AG10803 (cell line): ENCODE measurements at regions not wholly inside any gene's neighbourhood (a gene's known extent, or its start where the extent isn't known, plus 50 kb on each side); places are given as distances from the start of the nearest gene placed in this dataset.

Source experiments
- DNase-seq: peaks from one replicate; pipeline ENCODE4 v3.0.0; 2010; ENCODE audit warnings: low read depth
- H3K4me3 ChIP-seq: 2 replicates; pipeline ENCODE4 v1.5.1; 2011; ENCODE audit warnings: mild to moderate bottlenecking, low read length, control low read depth
- CTCF ChIP-seq: conservative IDR thresholded peaks from 2 replicates; pipeline ENCODE4 v1.5.1; 2011; ENCODE audit warnings: mild to moderate bottlenecking, low read length, control low read depth, inconsistent platforms

- peak; percentile 89 for DNase-seq
- peak overlapping the region; percentile 50 for H3K4me3 ChIP-seq
- TF ChIP-seq CTCF = no peak
These were observed 193.6 kb downstream of the KCNRG start for GRCh38 chr13:50208826-50209335.

- no peak for DNase-seq
- TF ChIP-seq CTCF = no peak
These were observed 194.4 kb downstream of the KCNRG start for GRCh38 chr13:50209631-50210030.

GRCh38 chr13:50213526-50213925 lies 198.3 kb downstream of the KCNRG start:
- H3K4me3 ChIP-seq = no peak overlapping the region
- no peak for DNase-seq
- no peak for TF ChIP-seq CTCF

More at GRCh38 chr13:50209631-50210030, 194.4 kb downstream of the KCNRG start:
- H3K4me3 ChIP-seq = no peak overlapping the region

- TF ChIP-seq CTCF = no peak
- no peak for DNase-seq
- no peak overlapping the region for H3K4me3 ChIP-seq
These were observed 199.3 kb downstream of the KCNRG start for GRCh38 chr13:50214514-50214913.

- peak; percentile 17 for DNase-seq
- H3K4me3 ChIP-seq = no peak overlapping the region
- no peak for TF ChIP-seq CTCF
These were observed 200.2 kb downstream of the KCNRG start for GRCh38 chr13:50215399-50215798.

GRCh38 chr13:50219743-50220142 lies 204.5 kb downstream of the KCNRG start:
- no peak for DNase-seq
- no peak for TF ChIP-seq CTCF
- no peak overlapping the region for H3K4me3 ChIP-seq

- DNase-seq = peak; percentile 20
- no peak for TF ChIP-seq CTCF
These were observed 205.7 kb downstream of the KCNRG start for GRCh38 chr13:50220938-50221337.

More at GRCh38 chr13:50220938-50221337, 205.7 kb downstream of the KCNRG start:
- H3K4me3 ChIP-seq = no peak overlapping the region
